A673 (cell line): ENCODE measurements at regions not wholly inside any gene's neighbourhood (a gene's known extent, or its start where the extent isn't known, plus 50 kb on each side); places are given as distances from the start of the nearest gene placed in this dataset.

Source experiments
- CTCF ChIP-seq: fragments of 300-800, 200-600 bp; sonication (generic); conservative IDR thresholded peaks from 2 replicates; pipeline ENCODE4 v1.5.1; 2017; ENCODE audit warnings: low read depth, mild to moderate bottlenecking, antibody characterized with exemption, low read length, moderate library complexity, mixed read lengths
- EZH2 ChIP-seq: fragments of 200-600 bp; sonication (generic); IDR thresholded peaks from 2 replicates; pipeline ENCODE4 v1.6.1; 2017; ENCODE audit warnings: borderline replicate concordance, low read depth, mild to moderate bottlenecking, mixed read lengths, antibody characterized with exemption, low read length; ENCODE audit not compliant: poor library complexity, severe bottlenecking

- TF ChIP-seq CTCF (no peak), EZH2 (no peak)
Measured at GRCh38 chr3:124223853-124224252, 231.9 kb upstream of the ROPN1 start.
